RWPE2 (cell line): ENCODE measurements at regions not wholly inside any gene's neighbourhood (a gene's known extent, or its start where the extent isn't known, plus 50 kb on each side); places are given as distances from the start of the nearest gene placed in this dataset.

ENCODE experiments used
- ATAC-seq: fragments of 200-7000 bp; cut with Tn5 transposase; 3 replicates; pipeline ENCODE4 v1.9.1; 2021; ENCODE audit warnings: low read depth
- DNase-seq: peaks from one replicate; pipeline ENCODE4 v3.0.0-alpha.2; 2020; ENCODE audit warnings: low spot score
- H3K27ac ChIP-seq: fragments of 450-650 bp; 2 replicates; pipeline ENCODE4 v1.5.1; 2017; ENCODE audit warnings: mild to moderate bottlenecking; ENCODE audit not compliant: poor library complexity, severe bottlenecking
- H3K27me3 ChIP-seq: fragments of 250-450 bp; sonication (Bioruptor Pico); 2 replicates; pipeline ENCODE4 v1.5.1; 2021; ENCODE audit warnings: mild to moderate bottlenecking, moderate library complexity; ENCODE audit not compliant: insufficient read depth, poor library complexity, severe bottlenecking
- H3K36me3 ChIP-seq: fragments of 250-450 bp; sonication (Bioruptor Pico); 2 replicates; pipeline ENCODE4 v1.5.1; 2020; ENCODE audit warnings: low read depth, mild to moderate bottlenecking, moderate library complexity
- H3K4me1 ChIP-seq: fragments of 250-450 bp; sonication (Bioruptor Pico); 2 replicates; pipeline ENCODE4 v1.5.1; 2021; ENCODE audit warnings: mild to moderate bottlenecking, moderate library complexity; ENCODE audit not compliant: insufficient read depth, poor library complexity, severe bottlenecking
- H3K4me3 ChIP-seq: fragments of 250-450 bp; sonication (Bioruptor Pico); 2 replicates; pipeline ENCODE4 v1.5.1; 2021; ENCODE audit warnings: mild to moderate bottlenecking, moderate library complexity; ENCODE audit not compliant: severe bottlenecking
- H3K9me3 ChIP-seq: fragments of 250-450 bp; sonication (Bioruptor Pico); 2 replicates; pipeline ENCODE4 v1.5.1; 2021; ENCODE audit warnings: mild to moderate bottlenecking, moderate library complexity; ENCODE audit not compliant: severe bottlenecking
- TF ChIP-seq, protein P1 (sequence below): fragments of 450-650 bp; IDR thresholded peaks from one replicate; pipeline ENCODE4 v1.5.1; 2017; ENCODE audit warnings: mild to moderate bottlenecking, moderate library complexity; ENCODE audit not compliant: poor library complexity, severe bottlenecking

DNA sequence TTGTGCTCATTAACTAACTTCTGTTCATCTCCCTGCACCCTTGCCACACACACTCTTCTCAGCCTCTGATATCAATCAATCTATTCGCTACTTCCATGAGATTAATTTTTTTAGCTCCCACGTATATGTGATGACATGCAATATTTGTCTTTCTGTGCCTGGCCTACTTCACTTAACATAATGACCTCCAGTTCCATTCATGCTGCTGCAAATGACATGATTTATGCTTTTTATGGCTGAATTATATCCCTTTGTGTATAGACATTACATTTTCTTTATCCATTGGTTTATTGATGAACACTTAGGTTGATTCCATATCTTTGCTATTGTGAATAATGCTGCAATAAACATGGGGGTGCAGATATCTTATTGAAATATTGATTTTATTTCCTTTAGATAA lies 50.8 kb upstream of the SPTLC3 start:
- Histone ChIP-seq H3K4me3 (no peak overlapping the region), H3K27me3 (no peaks in the 10 kb centered on the region), H3K36me3 (no peaks in the 10 kb centered on the region), H3K27ac (no peak overlapping the region), H3K4me1 (peaks cover 4% of the 10 kb centered on the region), H3K9me3 (no peaks in the 10 kb centered on the region)
- DNase-seq, result no peak
- TF ChIP-seq, protein P1, sequence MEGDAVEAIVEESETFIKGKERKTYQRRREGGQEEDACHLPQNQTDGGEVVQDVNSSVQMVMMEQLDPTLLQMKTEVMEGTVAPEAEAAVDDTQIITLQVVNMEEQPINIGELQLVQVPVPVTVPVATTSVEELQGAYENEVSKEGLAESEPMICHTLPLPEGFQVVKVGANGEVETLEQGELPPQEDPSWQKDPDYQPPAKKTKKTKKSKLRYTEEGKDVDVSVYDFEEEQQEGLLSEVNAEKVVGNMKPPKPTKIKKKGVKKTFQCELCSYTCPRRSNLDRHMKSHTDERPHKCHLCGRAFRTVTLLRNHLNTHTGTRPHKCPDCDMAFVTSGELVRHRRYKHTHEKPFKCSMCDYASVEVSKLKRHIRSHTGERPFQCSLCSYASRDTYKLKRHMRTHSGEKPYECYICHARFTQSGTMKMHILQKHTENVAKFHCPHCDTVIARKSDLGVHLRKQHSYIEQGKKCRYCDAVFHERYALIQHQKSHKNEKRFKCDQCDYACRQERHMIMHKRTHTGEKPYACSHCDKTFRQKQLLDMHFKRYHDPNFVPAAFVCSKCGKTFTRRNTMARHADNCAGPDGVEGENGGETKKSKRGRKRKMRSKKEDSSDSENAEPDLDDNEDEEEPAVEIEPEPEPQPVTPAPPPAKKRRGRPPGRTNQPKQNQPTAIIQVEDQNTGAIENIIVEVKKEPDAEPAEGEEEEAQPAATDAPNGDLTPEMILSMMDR, result no peak
- ATAC-seq, result no peak
